ENCODE measurements at regions not wholly inside any gene's neighbourhood (a gene's known extent, or its start where the extent isn't known, plus 50 kb on each side); places are given as distances from the start of the nearest gene placed in this dataset.

DNA sequence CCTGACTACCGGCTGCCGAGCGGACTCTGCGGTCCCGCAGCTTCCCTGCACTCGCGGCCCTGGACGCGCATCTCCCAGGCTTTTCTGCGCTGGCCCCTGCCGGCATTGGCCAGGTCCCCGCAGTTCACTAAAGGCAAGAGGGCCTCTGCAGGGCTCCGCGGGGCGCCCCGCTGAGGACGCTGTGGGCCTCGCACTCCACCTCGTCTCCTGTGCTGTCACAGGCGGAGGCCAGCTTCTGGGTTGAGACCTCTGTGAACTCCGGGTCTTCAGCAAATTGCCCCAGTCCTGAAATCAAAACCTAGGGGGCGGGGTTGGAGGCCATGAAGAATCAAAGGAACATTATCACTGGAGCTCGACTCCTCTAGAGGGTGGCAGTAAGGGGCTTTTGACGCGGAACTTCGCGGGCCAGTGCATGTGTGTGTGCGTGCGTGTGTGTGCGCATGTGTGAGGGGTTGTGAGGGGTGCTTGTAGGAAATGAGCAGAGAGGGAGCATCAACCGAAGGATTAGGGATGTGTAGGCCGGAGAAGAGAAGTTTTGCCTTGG, 68.5 kb upstream of the CAPRIN2 start:
- FAIRE-seq (no peak), DNase-seq (ENCODE audit: low read depth) (no peak)
- TF ChIP-seq CTCF (IDR thresholded peaks at IDR 0.05; ENCODE audit: insufficient read depth, low read length, severe bottlenecking), result peak; percentile 49
- Histone ChIP-seq H3K36me3 (ENCODE audit: control insufficient read depth, insufficient read depth, low read length) (no peaks in the 10 kb centered on the region), H3K27me3 (ENCODE audit: control insufficient read depth, insufficient read depth, low read length) (no peaks in the 10 kb centered on the region), H3K4me3 (ENCODE audit: low read depth, low read length) (peak overlapping the region; percentile 37)

- Histone ChIP-seq H3K27me3 (ENCODE audit: control insufficient read depth, insufficient read depth, low read length) (no peaks in the 10 kb centered on the region), H3K36me3 (ENCODE audit: control insufficient read depth, insufficient read depth, low read length) (no peaks in the 10 kb centered on the region), H3K4me3 (ENCODE audit: low read depth, low read length) (peak overlapping the region; percentile 37)
- FAIRE-seq (no peak), DNase-seq (ENCODE audit: low read depth) (no peak)
- TF ChIP-seq CTCF (IDR thresholded peaks at IDR 0.05; ENCODE audit: insufficient read depth, low read length, severe bottlenecking), result no peak
Observed at GRCh38 chr12:30822385-30823155, 67.8 kb upstream of the CAPRIN2 start.

DNA sequence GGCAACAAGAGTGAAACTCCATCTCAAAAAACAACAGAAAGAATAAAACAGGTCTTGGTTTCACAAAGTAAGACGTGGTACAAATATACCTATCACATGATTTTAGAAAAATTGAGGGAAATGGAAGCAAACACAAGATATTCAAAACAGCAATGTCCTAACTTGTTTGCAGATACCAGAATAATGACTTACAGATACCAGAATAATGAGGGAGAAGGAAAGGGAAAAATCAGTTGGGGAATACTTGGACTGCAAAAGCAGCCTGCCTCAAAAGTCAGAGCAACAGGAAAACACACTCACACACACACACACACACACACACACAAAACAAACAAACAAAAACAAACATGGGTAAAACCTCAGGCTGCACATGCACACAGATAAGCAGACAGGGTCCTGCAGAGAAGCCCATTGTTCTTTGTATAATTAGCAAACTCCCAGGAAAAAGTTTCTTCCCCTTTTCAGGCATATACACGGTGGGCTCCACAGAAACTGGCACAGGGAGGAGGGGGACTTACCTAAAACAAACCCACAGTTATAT, 65.7 kb upstream of the CAPRIN2 start:
- DNase-seq (ENCODE audit: low read depth), result peak; percentile 73
- no peak for TF ChIP-seq CTCF (IDR thresholded peaks at IDR 0.05; ENCODE audit: insufficient read depth, low read length, severe bottlenecking)

DNA sequence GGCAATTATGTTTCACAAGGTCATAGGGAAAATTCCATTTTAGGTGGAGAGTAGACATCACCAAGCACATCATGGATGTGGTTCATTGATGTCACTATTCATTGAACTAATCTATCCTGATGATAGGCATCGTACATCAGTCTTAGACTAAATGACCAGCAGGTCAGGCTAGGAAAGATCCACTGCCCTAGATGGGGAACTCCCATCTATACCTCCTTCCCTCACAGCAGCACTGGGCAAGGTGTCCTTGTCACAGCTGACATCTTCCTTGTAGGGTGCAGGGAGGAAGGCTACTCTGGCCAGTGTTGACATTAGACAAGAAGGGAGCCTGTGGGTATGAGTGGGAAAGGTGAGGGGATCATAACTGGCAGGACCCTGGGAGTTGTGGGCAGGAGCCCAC, 63.8 kb upstream of the CAPRIN2 start:
- H3K27me3 ChIP-seq (ENCODE audit: control insufficient read depth, insufficient read depth, low read length), result no peaks in the 10 kb centered on the region
- DNase-seq (ENCODE audit: low read depth) (no peak), FAIRE-seq (no peak)
- H3K36me3 ChIP-seq (ENCODE audit: control insufficient read depth, insufficient read depth, low read length), result no peaks in the 10 kb centered on the region
- no peak for TF ChIP-seq CTCF (IDR thresholded peaks at IDR 0.05; ENCODE audit: insufficient read depth, low read length, severe bottlenecking)
- H3K4me3 ChIP-seq (ENCODE audit: low read depth, low read length), result no peak overlapping the region

More for the DNA sequence above, 65.7 kb upstream of the CAPRIN2 start:
- no peak for FAIRE-seq
- no peaks in the 10 kb centered on the region for H3K27me3 ChIP-seq (ENCODE audit: control insufficient read depth, insufficient read depth, low read length)
- no peak overlapping the region for H3K4me3 ChIP-seq (ENCODE audit: low read depth, low read length)
- H3K36me3 ChIP-seq (ENCODE audit: control insufficient read depth, insufficient read depth, low read length), result no peaks in the 10 kb centered on the region

DNA sequence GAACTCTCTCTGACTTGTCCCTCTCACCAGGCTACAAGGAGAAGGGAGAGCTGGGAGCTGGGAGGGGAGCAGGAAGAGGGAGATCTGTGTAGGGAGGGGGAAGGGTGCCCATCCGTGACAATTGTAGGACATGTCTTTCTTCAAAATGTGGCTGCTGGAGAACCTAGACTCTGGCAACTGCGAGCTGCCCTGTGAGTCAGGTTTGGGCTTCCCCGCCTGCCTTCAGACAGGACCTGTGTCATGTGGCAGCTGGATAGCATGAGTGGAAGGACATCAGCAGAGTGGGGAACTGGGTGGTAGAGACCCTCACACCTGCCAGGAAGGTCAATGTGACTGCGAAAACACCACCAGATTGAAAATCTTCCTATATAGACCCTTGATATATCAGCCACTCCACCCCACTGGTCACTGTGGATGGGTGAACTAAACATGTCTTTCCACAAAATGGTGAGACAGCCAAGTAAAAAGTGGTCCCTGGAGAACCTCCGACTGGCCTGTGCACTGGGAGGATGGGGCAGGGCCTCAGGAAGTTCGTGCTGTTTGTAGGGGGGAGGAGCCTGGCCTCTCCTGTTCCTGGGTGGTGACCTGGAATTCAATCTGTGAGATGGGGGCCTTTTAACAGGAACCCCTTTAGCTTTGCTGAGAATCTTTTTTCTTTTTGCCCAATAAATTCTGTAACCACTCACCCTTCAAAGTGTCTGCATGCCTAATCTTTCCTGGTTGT, 62.2 kb upstream of the CAPRIN2 start:
- Histone ChIP-seq H3K27me3 (ENCODE audit: control insufficient read depth, insufficient read depth, low read length) (no peaks in the 10 kb centered on the region), H3K4me3 (ENCODE audit: low read depth, low read length) (no peak overlapping the region), H3K36me3 (ENCODE audit: control insufficient read depth, insufficient read depth, low read length) (no peaks in the 10 kb centered on the region)
- FAIRE-seq, result no peak
- no peak for TF ChIP-seq CTCF (IDR thresholded peaks at IDR 0.05; ENCODE audit: insufficient read depth, low read length, severe bottlenecking)
- DNase-seq (ENCODE audit: low read depth), result no peak

Measured in bronchial epithelial cell (primary cell).